GM23248 (cell line): ENCODE measurements at regions not wholly inside any gene's neighbourhood (a gene's known extent, or its start where the extent isn't known, plus 50 kb on each side); places are given as distances from the start of the nearest gene placed in this dataset.

Experiments
- DNase-seq: peaks from one replicate; pipeline ENCODE4 v3.0.0-alpha.2; 2015
- H2AFZ ChIP-seq: fragments of 200-600 bp; sonication (generic); 2 replicates; pipeline ENCODE4 v1.6.1; 2016; ENCODE audit warnings: antibody characterized with exemption
- H3F3A ChIP-seq: fragments of 200-600 bp; sonication (generic); 2 replicates; pipeline ENCODE4 v1.6.1; 2016; ENCODE audit warnings: mild to moderate bottlenecking, antibody characterized with exemption, mixed run types; ENCODE audit not compliant: insufficient read depth
- H3K27ac ChIP-seq: fragments of 200-600 bp; sonication (generic); 2 replicates; pipeline ENCODE4 v1.5.1; 2016; ENCODE audit warnings: mild to moderate bottlenecking
- H3K27me3 ChIP-seq: fragments of 200-600 bp; sonication (generic); replicated peaks from 2 replicates; pipeline ENCODE4 v1.6.1; 2016; ENCODE audit warnings: mild to moderate bottlenecking; ENCODE audit not compliant: insufficient read depth
- H3K36me3 ChIP-seq: fragments of 200-600 bp; sonication (generic); 2 replicates; pipeline ENCODE4 v1.6.1; 2016; ENCODE audit warnings: low read depth, mild to moderate bottlenecking
- H3K4me1 ChIP-seq: fragments of 200-600 bp; sonication (generic); 2 replicates; pipeline ENCODE4 v1.6.1; 2016; ENCODE audit warnings: mild to moderate bottlenecking; ENCODE audit not compliant: insufficient read depth
- H3K4me2 ChIP-seq: fragments of 200-600 bp; sonication (generic); one replicate; pipeline ENCODE4 v1.6.1; 2016; ENCODE audit warnings: mild to moderate bottlenecking; ENCODE audit not compliant: unreplicated experiment
- H3K4me3 ChIP-seq: fragments of 200-600 bp; sonication (generic); 2 replicates; pipeline ENCODE4 v1.5.1; 2016; ENCODE audit warnings: mild to moderate bottlenecking
- H3K79me2 ChIP-seq: fragments of 200-600 bp; sonication (generic); 2 replicates; pipeline ENCODE4 v1.6.1; 2016; ENCODE audit warnings: mild to moderate bottlenecking; ENCODE audit not compliant: insufficient read depth
- H3K9ac ChIP-seq: fragments of 200-600 bp; sonication (generic); 2 replicates; pipeline ENCODE4 v1.6.1; 2016; ENCODE audit warnings: mild to moderate bottlenecking
- H3K9me2 ChIP-seq: fragments of 200-600 bp; sonication (generic); 2 replicates; pipeline ENCODE4 v1.6.1; 2016; ENCODE audit warnings: mixed run types, mild to moderate bottlenecking, moderate library complexity; ENCODE audit not compliant: insufficient read depth
- H3K9me3 ChIP-seq: fragments of 200-600 bp; sonication (generic); one replicate; pipeline ENCODE4 v1.6.1; 2017; ENCODE audit warnings: low read depth
- H4K20me1 ChIP-seq: fragments of 200-600 bp; sonication (generic); 2 replicates; pipeline ENCODE4 v1.6.0; 2016; ENCODE audit not compliant: insufficient read depth
- EZH2 ChIP-seq: fragments of 200-600 bp; sonication (generic); IDR thresholded peaks from 2 replicates; pipeline ENCODE4 v1.6.1; 2018; ENCODE audit warnings: antibody characterized with exemption, mild to moderate bottlenecking; ENCODE audit not compliant: insufficient read depth, poor library complexity, severe bottlenecking
- EZH2phosphoT487 ChIP-seq: fragments of 200-600 bp; sonication (generic); IDR thresholded peaks from 2 replicates; pipeline ENCODE4 v1.6.1; 2018; ENCODE audit warnings: antibody characterized with exemption, moderate library complexity, mild to moderate bottlenecking, low read depth; ENCODE audit not compliant: insufficient read depth
- WGBS, 2 experiments: methylation state at CpG; one replicate each; pipeline ENCODE4 v1.1.6; 2015 to 2017; ENCODE audit warnings: low lambda C conversion rate in 2 of 2, low coverage in 1 of 2; ENCODE audit errors: missing lambda C conversion rate in 2 of 2; 5-methylcytosine and 5-hydroxymethylcytosine counted together
- in situ Hi-C: fragments of 300-500 bp; cut with MboI; formaldehyde crosslinking; loops from 2 replicates; pipeline ENCODE4 v1.15.0; 2020

GRCh38 chr2:120583851-120584570 is 151.7 kb upstream of the GLI2 start:
- Histone ChIP-seq H3K79me2 (no peaks in the 10 kb centered on the region), H4K20me1 (no peaks in the 10 kb centered on the region), H3K4me2 (no peak overlapping the region), H3K36me3 (no peaks in the 10 kb centered on the region), H2AFZ (no peak overlapping the region), H3K9me3 (no peaks in the 10 kb centered on the region), H3K9me2 (no peaks in the 10 kb centered on the region), H3K4me1 (peaks cover under 1% of the 10 kb centered on the region; the same call in 1 of the 2 replicates), H3K27me3 (no peaks in the 10 kb centered on the region), H3F3A (peaks cover 4% of the 10 kb centered on the region), H3K27ac (no peak overlapping the region), H3K4me3 (no peak overlapping the region), H3K9ac (no peak overlapping the region)
- WGBS, 2 experiments: 57 to 64% methylated on average over 1 of the region's 1 CpG
- in situ Hi-C loops: no loop called here
- no peak for DNase-seq
- no peak for TF ChIP-seq EZH2phosphoT487
- no peak for TF ChIP-seq EZH2

GRCh38 chr2:120586507-120587278 is 149.0 kb upstream of the GLI2 start:
- H3K4me3 ChIP-seq: no peak overlapping the region
- no peak overlapping the region for H3K27ac ChIP-seq
- in situ Hi-C loops: no loop called here
- TF ChIP-seq EZH2phosphoT487 (no peak), EZH2 (no peak)
- H3K79me2 ChIP-seq: no peaks in the 10 kb centered on the region
- H3K4me2 ChIP-seq: no peak overlapping the region
- H2AFZ ChIP-seq: no peak overlapping the region
- DNase-seq: no peak
- no peaks in the 10 kb centered on the region for H3K36me3 ChIP-seq
- H3K9me3 ChIP-seq: no peaks in the 10 kb centered on the region
- H3K4me1 ChIP-seq: peaks cover 19% of the 10 kb centered on the region
- no peaks in the 10 kb centered on the region for H3K9me2 ChIP-seq
- H4K20me1 ChIP-seq: no peaks in the 10 kb centered on the region
- no peak overlapping the region for H3K9ac ChIP-seq
- 82 to 83% methylated on average over 33 to 37 of the region's 41 CpGs for WGBS, 2 experiments
- no peaks in the 10 kb centered on the region for H3K27me3 ChIP-seq
- peaks cover 17% of the 10 kb centered on the region for H3F3A ChIP-seq

GRCh38 chr2:120587279-120587996 is 148.2 kb upstream of the GLI2 start:
- H3K9me3 ChIP-seq: no peaks in the 10 kb centered on the region
- no peak overlapping the region for H3K4me3 ChIP-seq
- H3K9me2 ChIP-seq: no peaks in the 10 kb centered on the region
- no peak overlapping the region for H3K4me2 ChIP-seq
- DNase-seq: no peak
- no peaks in the 10 kb centered on the region for H3K36me3 ChIP-seq
- H3F3A ChIP-seq: peaks cover 17% of the 10 kb centered on the region
- 43 to 52% methylated on average over 33 to 57 of the region's 68 CpGs for WGBS, 2 experiments
- H3K79me2 ChIP-seq: no peaks in the 10 kb centered on the region
- H3K4me1 ChIP-seq: peaks cover 19% of the 10 kb centered on the region
- in situ Hi-C loops: no loop called here
- no peak overlapping the region for H3K27ac ChIP-seq
- H3K9ac ChIP-seq: no peak overlapping the region
- H4K20me1 ChIP-seq: no peaks in the 10 kb centered on the region
- H2AFZ ChIP-seq: no peak overlapping the region
- H3K27me3 ChIP-seq: no peaks in the 10 kb centered on the region
- TF ChIP-seq EZH2 (no peak), EZH2phosphoT487 (no peak)

- Histone ChIP-seq H3F3A (peaks cover 17% of the 10 kb centered on the region), H3K4me2 (no peak overlapping the region), H3K36me3 (no peaks in the 10 kb centered on the region), H3K4me1 (peaks cover 19% of the 10 kb centered on the region), H3K27ac (no peak overlapping the region), H2AFZ (no peak overlapping the region), H3K9me3 (no peaks in the 10 kb centered on the region), H4K20me1 (no peaks in the 10 kb centered on the region), H3K4me3 (no peak overlapping the region), H3K9ac (no peak overlapping the region), H3K9me2 (no peaks in the 10 kb centered on the region), H3K27me3 (no peaks in the 10 kb centered on the region), H3K79me2 (no peaks in the 10 kb centered on the region)
- in situ Hi-C loops: no loop called here
- TF ChIP-seq EZH2phosphoT487: no peak
- TF ChIP-seq EZH2: no peak
- DNase-seq: no peak
- 95 to 99% methylated on average over 6 of the region's 6 CpGs for WGBS, 2 experiments
Observed at GRCh38 chr2:120587997-120588336, 147.7 kb upstream of the GLI2 start.
